Prostate gland (tissue), 2 donors: ENCODE measurements at regions not wholly inside any gene's neighbourhood (a gene's known extent, or its start where the extent isn't known, plus 50 kb on each side); places are given as distances from the start of the nearest gene placed in this dataset.

Source experiments
- DNase-seq: peaks from one replicate; pipeline ENCODE4 v3.0.0-alpha.2; 2019; ENCODE audit warnings: low spot score
- H3K27ac ChIP-seq, 2 donors: fragments of 200-600 bp; sonication (generic); 2 replicates each; pipeline ENCODE4 v1.5.1; 2017 to 2019
- H3K27me3 ChIP-seq: fragments of 200-600 bp; sonication (generic); replicated peaks from 2 replicates; pipeline ENCODE4 v1.5.1; 2019; ENCODE audit not compliant: insufficient read depth
- H3K36me3 ChIP-seq, 2 donors: fragments of 200-600 bp; sonication (generic); 1 replicate in 1 of 2; 2 replicates in 1 of 2; pipeline versions ENCODE4 v1.5.1 to v1.8.1; 2017 to 2019
- H3K4me1 ChIP-seq: fragments of 200-600 bp; sonication (generic); replicated peaks from 2 replicates; pipeline ENCODE4 v1.5.1; 2019
- H3K4me3 ChIP-seq, 2 donors: fragments of 200-600 bp; sonication (generic); 2 replicates each; pipeline ENCODE4 v1.5.1; 2017 to 2019
- H3K9me3 ChIP-seq: fragments of 200-600 bp; sonication (generic); 2 replicates; pipeline ENCODE4 v1.5.1; 2017
- POLR2A ChIP-seq: fragments of 450-650 bp; IDR thresholded peaks from one replicate; pipeline ENCODE4 v1.6.1; 2016; ENCODE audit warnings: antibody characterized with exemption, mild to moderate bottlenecking
- POLR2AphosphoS5 ChIP-seq: sonication (generic); formaldehyde crosslinking; IDR thresholded peaks from one replicate; pipeline ENCODE4 v1.6.1; 2017; ENCODE audit warnings: antibody characterized with exemption
- intact Hi-C: fragments of 100-400 bp; cut with DNase I; formaldehyde crosslinking; loops from one replicate; pipeline ENCODE4 v1.14.2; 2022
- TF ChIP-seq, protein P1 (sequence below), 4 experiments: fragments of 200-600 bp in 2 of 4; fragments of 450-650 bp in 2 of 4; sonication (generic) in 2 of 4; IDR thresholded peaks; 1 replicate in 3 of 4; 2 replicates in 1 of 4; pipeline ENCODE4 v1.5.1; 2016 to 2019; ENCODE audit warnings: antibody characterized with exemption in 4 of 4, mild to moderate bottlenecking in 2 of 4, moderate library complexity in 2 of 4

DNA sequence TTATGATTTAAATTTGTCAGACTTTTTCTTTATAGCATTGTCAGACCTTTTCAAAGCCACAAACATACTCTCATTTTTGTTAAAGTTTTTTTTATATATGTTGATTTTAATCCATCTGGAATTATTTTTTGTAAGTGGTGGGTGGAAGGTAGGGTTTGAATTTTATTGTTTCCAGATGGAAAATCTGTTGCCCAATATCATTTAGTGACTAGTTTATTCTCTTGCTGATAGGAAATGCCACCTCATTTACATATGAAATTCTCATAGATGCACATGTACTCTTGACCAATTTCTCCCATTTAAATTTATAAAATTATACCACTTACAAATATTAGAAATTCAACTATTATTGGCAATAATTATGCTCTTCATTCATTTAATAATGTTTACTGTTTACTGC is 52.1 kb upstream of the PLCB1 start:
- H3K36me3 ChIP-seq = no peaks in the 10 kb centered on the region
- TF ChIP-seq, protein P1, sequence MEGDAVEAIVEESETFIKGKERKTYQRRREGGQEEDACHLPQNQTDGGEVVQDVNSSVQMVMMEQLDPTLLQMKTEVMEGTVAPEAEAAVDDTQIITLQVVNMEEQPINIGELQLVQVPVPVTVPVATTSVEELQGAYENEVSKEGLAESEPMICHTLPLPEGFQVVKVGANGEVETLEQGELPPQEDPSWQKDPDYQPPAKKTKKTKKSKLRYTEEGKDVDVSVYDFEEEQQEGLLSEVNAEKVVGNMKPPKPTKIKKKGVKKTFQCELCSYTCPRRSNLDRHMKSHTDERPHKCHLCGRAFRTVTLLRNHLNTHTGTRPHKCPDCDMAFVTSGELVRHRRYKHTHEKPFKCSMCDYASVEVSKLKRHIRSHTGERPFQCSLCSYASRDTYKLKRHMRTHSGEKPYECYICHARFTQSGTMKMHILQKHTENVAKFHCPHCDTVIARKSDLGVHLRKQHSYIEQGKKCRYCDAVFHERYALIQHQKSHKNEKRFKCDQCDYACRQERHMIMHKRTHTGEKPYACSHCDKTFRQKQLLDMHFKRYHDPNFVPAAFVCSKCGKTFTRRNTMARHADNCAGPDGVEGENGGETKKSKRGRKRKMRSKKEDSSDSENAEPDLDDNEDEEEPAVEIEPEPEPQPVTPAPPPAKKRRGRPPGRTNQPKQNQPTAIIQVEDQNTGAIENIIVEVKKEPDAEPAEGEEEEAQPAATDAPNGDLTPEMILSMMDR (IDR thresholded peaks at IDR 0.05) = no peak
- TF ChIP-seq POLR2AphosphoS5 (no peak), POLR2A (no peak)

DNA sequence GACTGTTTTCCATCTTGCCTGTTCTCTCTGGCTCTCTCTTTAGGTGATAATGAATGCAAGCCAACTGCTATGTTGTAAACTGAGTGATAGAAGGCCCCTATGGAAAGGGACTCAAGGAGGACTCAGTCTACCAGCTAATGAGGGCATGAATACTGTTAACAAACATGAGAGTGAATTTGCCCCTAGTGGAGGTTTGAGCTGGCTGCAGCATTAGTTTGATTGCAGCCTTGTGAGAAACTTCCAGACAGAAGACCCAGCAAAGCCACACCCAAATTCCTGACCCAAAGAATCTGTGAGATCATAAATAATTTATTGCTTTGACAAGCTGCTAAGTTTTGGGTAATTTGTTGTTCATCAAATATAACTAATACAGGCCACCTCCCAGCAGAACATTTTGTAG is 50.0 kb upstream of the PLCB1 start:
- no peaks in the 10 kb centered on the region for H3K4me1 ChIP-seq
- TF ChIP-seq POLR2AphosphoS5 = no peak
- TF ChIP-seq POLR2A = no peak
- TF ChIP-seq, protein P1 (IDR thresholded peaks at IDR 0.05) = peak in 1 of 4 experiments; percentile 20

More for the DNA sequence above, 52.1 kb upstream of the PLCB1 start:
- Histone ChIP-seq H3K4me1 (no peaks in the 10 kb centered on the region), H3K9me3 (no peaks in the 10 kb centered on the region), H3K27ac (no peak overlapping the region), H3K4me3 (no peak overlapping the region), H3K27me3 (no peaks in the 10 kb centered on the region)
- intact Hi-C loops = no loop called here
- no peak for DNase-seq

More for the DNA sequence above, 50.0 kb upstream of the PLCB1 start:
- no peaks in the 10 kb centered on the region for H3K9me3 ChIP-seq
- H3K36me3 ChIP-seq = no peaks in the 10 kb centered on the region
- DNase-seq = no peak
- no peak overlapping the region for H3K27ac ChIP-seq
- H3K4me3 ChIP-seq = no peak overlapping the region
- H3K27me3 ChIP-seq = no peaks in the 10 kb centered on the region
- intact Hi-C loops = no loop called here
